Urothelium cell line (cell line): ENCODE measurements at regions not wholly inside any gene's neighbourhood (a gene's known extent, or its start where the extent isn't known, plus 50 kb on each side); places are given as distances from the start of the nearest gene placed in this dataset.

Experiments
- DNase-seq: peaks from one replicate; pipeline ENCODE4 v3.0.0; 2011; ENCODE audit warnings: low spot score, mixed read lengths
- FAIRE-seq: peaks from 2 replicates; lab custom pipeline; 2011; peaks lifted over from hg19 to GRCh38; lab: Jason Lieb, UNC

DNA sequence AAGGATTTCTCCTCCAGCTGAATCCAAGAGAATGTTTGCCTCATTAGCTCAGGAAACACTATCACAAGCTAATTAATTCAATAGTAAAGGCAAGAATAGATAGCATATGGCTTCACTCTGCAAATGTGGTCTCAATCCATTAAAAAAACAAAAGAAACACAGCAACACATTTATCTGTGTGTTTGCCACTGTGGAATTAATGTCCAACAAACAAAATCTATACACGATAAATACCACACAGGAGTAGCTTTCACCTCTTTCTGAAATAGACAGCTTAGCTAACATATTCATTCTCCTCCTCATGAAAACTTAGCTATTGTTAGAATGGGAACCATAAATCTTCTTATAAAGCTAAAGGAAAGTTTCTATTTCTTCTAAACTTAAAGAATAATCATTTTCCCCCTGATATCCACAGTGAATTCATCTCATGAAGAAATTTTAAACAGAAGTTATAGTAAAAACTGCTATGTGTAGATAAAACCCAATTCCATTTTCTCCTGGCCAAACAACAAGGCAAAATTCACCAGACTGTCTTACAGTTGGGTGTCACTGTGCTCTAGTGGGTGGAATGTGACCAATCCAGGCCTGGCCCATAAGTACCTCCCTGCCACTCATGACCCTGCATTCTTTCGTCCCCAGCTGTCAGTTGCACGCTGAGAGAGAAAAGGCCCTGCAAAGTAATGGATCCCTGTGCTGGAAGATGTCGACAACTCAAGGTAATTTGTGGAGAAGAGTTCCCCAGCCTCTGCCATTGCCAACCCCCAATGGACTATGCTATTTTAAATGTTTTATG, 92.9 kb upstream of the NRSN1 start:
- FAIRE-seq (no peak), DNase-seq (no peak)

DNA sequence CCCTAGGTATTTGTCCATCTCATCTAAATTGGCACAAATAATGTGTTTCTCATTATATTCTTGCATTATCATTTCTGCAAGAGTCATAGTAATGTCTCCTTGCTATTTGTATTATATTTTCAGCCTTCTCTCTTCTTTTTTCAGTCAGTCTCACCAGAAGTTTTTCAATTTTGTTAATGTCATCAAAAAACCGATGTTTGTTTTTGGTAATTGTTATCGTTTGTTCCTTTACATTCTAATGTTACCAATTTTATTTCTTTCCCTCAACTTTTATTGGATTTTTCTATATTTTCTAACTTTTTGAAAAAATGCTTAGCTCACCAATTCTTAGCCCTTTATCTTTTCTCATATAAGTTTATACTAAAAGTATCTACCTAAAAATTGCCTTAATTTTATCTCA, 82.2 kb upstream of the NRSN1 start:
- no peak for FAIRE-seq
- DNase-seq = no peak

DNA sequence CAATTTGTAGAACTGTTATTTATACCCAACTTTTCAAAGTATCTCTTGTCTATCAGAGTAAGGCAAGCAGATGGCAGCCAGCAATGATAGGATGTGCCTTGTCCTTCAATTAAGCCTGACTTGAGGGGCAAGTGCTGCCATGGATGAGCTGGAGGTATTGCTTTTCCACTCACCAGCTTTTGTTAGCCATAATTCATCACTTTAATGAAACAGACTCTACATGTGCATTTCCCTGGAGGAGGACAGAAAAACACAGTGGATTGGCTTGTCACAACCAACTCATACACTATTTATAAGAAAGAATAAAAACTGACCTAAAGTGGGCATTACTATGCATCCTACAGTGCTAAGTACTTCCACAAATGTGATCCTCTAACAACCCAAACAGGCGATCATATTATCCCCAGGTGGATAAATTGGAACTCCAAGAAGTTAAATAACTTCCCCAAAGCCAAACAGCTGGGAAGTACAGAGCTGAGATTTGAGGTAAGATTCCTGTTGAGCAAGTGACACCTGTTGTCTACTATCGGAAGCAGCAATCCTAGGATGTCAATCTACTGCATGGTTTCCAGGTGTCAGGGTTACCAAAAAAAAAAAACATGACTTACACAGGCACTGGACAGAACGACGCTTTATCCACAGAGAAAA, 73.9 kb upstream of the NRSN1 start:
- FAIRE-seq (no peak), DNase-seq (no peak)

DNA sequence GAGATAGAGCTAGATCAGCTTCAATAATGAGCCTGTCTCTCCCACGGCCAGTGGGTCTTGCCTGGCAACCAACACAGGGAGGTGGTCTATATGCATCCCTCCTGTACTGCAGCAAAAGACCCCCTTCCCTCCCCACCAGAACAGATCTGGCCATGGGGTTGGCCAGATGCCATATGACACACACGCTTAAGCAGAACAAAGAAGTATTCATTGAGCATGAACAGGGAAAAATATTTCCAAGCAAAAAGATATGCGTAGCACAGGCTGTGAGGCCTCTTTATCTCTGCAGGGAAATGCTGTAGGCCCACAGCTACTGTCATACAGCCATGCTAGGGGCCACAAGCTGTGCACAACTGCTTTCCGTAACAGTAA, 73.4 kb upstream of the NRSN1 start:
- DNase-seq (no peak), FAIRE-seq (no peak)

DNA sequence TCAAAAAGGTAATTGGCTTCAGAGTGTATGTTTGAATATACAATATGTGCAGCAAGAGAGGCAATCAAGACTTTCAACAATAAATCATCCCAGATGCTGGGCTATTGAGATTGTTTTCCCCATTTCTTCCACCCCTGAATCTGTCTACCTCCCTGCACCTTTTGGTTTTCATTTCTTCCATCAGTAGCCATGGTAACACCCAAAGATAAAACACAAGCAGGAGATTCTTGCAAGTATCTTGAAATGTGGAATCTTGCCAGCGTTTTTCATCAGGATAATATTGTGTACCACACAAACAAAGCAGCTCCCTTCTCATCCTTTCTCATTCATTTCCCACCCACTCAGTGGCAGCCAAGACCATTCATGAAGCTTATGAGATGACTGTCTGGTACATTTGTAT, 73.0 kb upstream of the NRSN1 start:
- FAIRE-seq (no peak), DNase-seq (no peak)

DNA sequence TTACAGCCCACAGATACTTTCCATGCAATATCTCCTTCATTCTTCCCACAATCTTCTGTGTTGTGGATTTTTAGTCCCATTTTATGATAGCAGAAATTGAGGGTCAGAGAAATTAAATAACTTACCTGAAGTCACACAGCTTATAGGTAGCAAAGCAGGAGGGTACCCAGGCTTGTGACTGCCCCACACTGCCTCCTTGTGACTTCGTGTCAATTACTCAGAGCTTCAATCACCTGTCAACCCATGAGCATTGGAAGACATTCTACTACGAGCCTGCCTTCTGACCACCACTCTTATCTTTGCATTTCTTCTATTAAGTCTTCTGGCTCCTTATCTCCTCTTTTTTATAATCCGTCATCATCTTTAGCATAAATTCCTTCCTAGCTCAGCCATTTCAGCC, 71.6 kb upstream of the NRSN1 start:
- no peak for FAIRE-seq
- DNase-seq = no peak

DNA sequence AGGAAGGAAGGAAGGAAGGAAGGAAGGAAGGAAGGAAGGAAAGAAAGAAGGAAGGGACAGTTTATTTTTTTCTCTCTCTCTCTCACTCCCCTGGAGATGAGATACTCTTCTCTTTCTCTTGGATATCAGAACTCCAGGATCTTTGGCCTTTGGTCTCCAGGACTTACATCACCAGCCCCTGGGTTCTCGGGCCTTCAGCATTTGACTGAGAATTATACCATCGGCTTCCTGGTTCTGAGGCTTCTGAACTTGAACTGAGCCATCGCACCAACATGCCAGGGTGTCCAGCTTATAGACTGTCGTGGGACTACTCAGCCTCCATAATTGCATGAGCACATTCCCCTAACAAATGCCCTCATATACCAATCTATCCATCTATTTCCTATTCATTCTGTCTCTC, 69.4 kb upstream of the NRSN1 start:
- DNase-seq (no peak), FAIRE-seq (no peak)

DNA sequence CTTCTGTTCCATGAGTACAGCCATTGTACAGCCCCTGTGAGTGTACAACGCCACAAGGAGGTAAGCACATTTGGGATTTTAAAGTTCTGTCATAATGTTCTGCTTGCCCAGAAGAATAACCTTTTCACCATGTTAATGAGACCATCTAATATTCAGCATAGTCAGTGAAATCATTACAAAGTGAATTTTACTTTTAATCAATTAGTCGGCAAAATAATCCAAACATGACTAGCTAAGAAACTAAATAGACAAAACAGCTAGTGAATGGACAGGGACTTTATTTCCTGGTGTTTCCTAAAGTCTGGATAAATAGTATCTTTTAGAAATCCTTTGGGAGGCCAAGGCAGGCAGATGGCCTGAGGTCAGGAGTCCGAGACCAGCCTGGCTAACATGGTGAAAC, 69.0 kb upstream of the NRSN1 start:
- FAIRE-seq = no peak
- DNase-seq = no peak

DNA sequence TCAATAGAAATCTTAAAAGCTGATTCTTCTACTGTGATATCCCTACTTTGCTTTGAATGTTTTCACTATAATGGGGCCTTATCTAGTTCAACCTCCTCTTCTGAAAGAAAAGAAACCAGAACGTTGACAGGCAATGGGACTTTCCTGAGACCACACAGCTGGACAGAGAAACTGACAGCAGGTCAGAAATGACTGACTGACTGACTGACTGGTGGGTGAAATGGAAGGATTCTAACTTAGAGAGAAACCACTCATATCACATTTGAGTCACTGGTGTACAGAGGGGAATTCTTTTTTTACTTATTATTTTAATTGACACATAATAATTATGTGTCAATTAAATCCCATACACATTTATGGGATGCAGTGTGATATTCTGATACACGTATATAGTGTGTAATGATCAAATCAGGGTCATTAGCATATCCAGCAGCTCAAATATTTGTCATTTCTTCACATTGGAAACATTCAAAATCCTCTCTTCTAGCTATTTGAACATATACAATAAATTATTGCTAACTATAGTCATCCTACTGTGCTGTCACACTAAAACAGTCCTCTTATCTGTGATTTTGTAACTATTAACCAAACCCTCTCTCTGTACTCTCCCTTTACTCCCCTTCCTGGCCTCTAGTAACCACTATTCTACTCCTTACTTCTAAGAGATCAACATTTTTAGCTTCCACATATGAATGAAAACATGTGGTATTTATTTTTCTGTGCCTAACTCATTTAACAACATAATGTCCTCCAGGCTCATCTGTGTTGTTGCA, 64.8 kb upstream of the NRSN1 start:
- no peak for FAIRE-seq
- no peak for DNase-seq

DNA sequence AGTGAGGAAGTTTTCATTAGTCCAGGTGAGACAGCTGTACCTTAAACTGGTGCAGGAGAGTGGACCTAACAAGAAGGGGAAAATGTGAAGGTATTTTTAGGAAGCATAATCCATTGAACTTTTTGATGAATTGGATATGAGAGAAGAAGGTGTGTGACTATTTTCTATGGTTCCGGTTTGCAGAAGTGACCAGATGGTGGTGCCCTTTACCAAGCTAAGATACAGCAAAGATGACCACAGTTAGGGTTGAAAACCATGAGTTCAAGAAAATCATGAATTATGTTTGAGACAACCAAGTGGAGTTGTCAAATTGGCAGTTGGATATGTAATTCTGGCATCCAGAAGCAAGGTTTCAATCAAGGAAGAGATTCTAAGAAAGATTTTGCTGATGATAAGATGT, 61.9 kb upstream of the NRSN1 start:
- DNase-seq (no peak), FAIRE-seq (no peak)

DNA sequence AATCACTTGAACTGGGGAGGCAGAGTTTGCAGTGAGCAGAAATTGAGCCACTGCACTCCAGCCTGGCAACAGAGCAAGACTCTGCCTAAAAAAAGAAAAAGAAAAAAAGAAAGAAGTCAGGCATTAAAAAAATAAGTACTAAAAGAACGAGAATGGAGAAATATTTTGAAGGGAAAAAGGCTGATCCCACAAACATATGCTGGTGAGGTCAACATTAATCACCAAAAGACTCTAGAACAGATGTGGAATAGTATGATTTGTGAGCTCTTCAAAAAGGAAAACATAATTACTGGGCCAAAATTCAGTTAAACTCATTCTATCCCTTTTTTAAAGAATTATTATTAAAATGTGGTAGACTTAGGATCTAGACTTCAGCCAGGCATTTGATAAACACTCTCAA, 61.2 kb upstream of the NRSN1 start:
- DNase-seq = no peak
- FAIRE-seq = no peak

DNA sequence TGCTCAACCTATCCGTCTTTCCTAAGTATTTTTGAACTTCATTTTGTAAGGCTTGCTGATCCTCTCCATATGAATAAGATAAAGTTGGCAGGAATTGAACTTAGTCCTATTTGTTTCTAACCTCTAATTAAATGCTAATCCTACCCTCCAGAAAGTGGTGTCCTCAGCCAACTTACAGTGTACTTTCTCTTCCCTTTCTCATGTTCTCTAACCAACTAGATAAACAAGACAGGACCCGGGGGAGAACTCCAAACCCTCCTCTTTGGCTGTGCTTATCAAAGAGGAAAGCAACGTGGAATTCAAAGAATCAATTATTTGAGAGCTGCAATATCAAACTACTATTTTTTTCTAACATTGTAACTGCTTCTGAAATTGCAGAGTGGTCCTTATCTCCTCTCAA, 56.5 kb upstream of the NRSN1 start:
- DNase-seq (no peak), FAIRE-seq (no peak)

DNA sequence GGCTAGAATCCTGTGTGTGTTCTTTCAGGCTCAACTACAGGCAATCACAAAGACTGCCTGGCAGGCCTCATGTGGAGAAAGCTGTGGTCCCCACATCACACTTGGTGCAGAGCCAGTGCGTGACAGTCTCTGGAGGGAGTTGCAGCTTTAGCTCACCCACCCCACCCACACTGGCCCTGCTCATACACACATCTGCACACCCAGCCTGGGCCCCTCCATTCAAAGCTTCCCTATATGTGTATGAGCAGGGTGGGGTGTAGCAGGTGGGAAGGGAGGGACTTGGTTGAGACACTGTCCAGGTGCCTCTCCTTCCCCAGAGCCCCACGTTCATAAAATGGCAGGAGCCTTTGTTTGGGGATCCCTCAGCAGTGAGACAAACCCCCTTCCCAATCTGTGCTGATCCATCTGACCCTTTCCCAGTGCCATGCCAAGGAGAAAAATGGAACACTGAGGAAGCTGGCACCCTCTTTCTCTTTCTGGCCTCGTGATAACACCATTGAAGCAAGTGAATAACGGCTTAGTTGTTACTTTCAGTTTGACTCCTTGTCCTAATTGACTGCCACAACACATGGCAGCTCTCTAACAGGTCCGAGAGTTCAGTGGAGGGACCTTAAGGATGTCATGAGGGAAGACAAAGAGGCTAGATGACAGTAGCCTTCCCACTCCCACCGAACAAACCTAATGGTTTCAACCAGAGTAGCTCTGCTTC, 53.8 kb upstream of the NRSN1 start:
- no peak for FAIRE-seq
- no peak for DNase-seq

DNA sequence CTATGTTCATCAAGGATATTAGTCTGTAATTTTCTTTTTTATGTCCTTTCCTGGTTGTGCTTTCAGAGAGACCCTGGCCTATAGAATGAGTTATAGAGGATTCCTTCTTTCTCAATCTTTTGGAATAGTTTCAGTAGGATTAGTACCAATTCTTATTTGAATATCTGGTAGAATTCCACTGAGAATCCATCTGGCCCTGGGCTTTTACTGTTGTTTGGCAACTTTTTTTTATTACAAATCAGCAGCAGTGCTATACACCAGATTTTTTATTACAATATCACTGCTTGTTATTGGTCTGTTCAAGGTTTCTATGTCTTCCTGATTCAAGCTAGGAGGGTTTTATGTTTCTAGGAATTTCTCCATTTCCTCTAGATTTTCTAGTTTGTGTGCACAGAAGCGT, 50.0 kb upstream of the NRSN1 start:
- DNase-seq (no peak), FAIRE-seq (no peak)
